ENCODE measurements at regions not wholly inside any gene's neighbourhood (a gene's known extent, or its start where the extent isn't known, plus 50 kb on each side); places are given as distances from the start of the nearest gene placed in this dataset.

- Histone ChIP-seq H3K9me3 (no peaks in the 10 kb centered on the region), H3K36me3 (no peaks in the 10 kb centered on the region), H3K4me1 (no peaks in the 10 kb centered on the region), H3K4me3 (no peak overlapping the region), H3K27me3 (no peaks in the 10 kb centered on the region), H3K27ac (no peak overlapping the region)
- 97% methylated on average over 30 of the region's 30 CpGs for WGBS, 2 donors
- intact Hi-C loops (cut with DNase I) = no loop called here
- no peak for DNase-seq
- TF ChIP-seq EP300 (IDR thresholded peaks at IDR 0.05) (no peak), POLR2A (IDR thresholded peaks at IDR 0.05) (no peak), CTCF (IDR thresholded peaks at IDR 0.05) (no peak), POLR2AphosphoS5 (IDR thresholded peaks at IDR 0.05) (no peak)
These were observed 539.2 kb upstream of the PCDH9 start for GRCh38 chr13:67769063-67769986.

- no peak overlapping the region for H3K27ac ChIP-seq
- intact Hi-C loops (cut with DNase I) = no loop called here
- no peaks in the 10 kb centered on the region for H3K4me1 ChIP-seq
- H3K36me3 ChIP-seq = no peaks in the 10 kb centered on the region
- H3K9me3 ChIP-seq = no peaks in the 10 kb centered on the region
- DNase-seq = no peak
- H3K27me3 ChIP-seq = no peaks in the 10 kb centered on the region
- TF ChIP-seq EP300 (IDR thresholded peaks at IDR 0.05) (no peak), POLR2A (IDR thresholded peaks at IDR 0.05) (no peak), CTCF (IDR thresholded peaks at IDR 0.05) (no peak), POLR2AphosphoS5 (IDR thresholded peaks at IDR 0.05) (no peak)
- H3K4me3 ChIP-seq = no peak overlapping the region
- whole genome bisulfite sequencing, 2 donors = 80 to 87% methylated on average over 3 of the region's 3 CpGs
These were observed 533.8 kb upstream of the PCDH9 start for GRCh38 chr13:67763984-67764383.

- H3K36me3 ChIP-seq = no peaks in the 10 kb centered on the region
- 45 to 73% methylated on average over 3 of the region's 3 CpGs for WGBS, 2 donors
- H3K27me3 ChIP-seq = no peaks in the 10 kb centered on the region
- H3K27ac ChIP-seq = no peak overlapping the region
- DNase-seq = no peak
- H3K4me3 ChIP-seq = no peak overlapping the region
- intact Hi-C loops (cut with DNase I) = no loop called here
- H3K4me1 ChIP-seq = no peaks in the 10 kb centered on the region
- H3K9me3 ChIP-seq = no peaks in the 10 kb centered on the region
- no peak for TF ChIP-seq POLR2A (IDR thresholded peaks at IDR 0.05)
- TF ChIP-seq CTCF (IDR thresholded peaks at IDR 0.05) = no peak
- no peak for TF ChIP-seq POLR2AphosphoS5 (IDR thresholded peaks at IDR 0.05)
- TF ChIP-seq EP300 (IDR thresholded peaks at IDR 0.05) = no peak
These were observed 533.2 kb upstream of the PCDH9 start for GRCh38 chr13:67763384-67763783.

- 90 to 91% methylated on average over 5 of the region's 5 CpGs for WGBS, 2 donors
- TF ChIP-seq POLR2AphosphoS5 (IDR thresholded peaks at IDR 0.05) = no peak
- TF ChIP-seq EP300 (IDR thresholded peaks at IDR 0.05) = no peak
- TF ChIP-seq CTCF (IDR thresholded peaks at IDR 0.05) = no peak
- TF ChIP-seq POLR2A (IDR thresholded peaks at IDR 0.05) = no peak
These were observed 528.8 kb upstream of the PCDH9 start for GRCh38 chr13:67758975-67759374.

More at GRCh38 chr13:67758975-67759374, 528.8 kb upstream of the PCDH9 start:
- H3K9me3 ChIP-seq = no peaks in the 10 kb centered on the region
- H3K4me3 ChIP-seq = no peak overlapping the region
- no peaks in the 10 kb centered on the region for H3K4me1 ChIP-seq
- intact Hi-C loops (cut with DNase I) = no loop called here
- no peak for DNase-seq
- H3K27ac ChIP-seq = no peak overlapping the region
- no peaks in the 10 kb centered on the region for H3K27me3 ChIP-seq
- no peaks in the 10 kb centered on the region for H3K36me3 ChIP-seq

Data from sigmoid colon (tissue), 6 donors.